H1 (cell line): ENCODE measurements at regions not wholly inside any gene's neighbourhood (a gene's known extent, or its start where the extent isn't known, plus 50 kb on each side); places are given as distances from the start of the nearest gene placed in this dataset.

ENCODE experiments used
- CTCF ChIA-PET: fragments of 300-600 bp; sonication (Branson Sonifier 250); formaldehyde crosslinking; loops from one replicate; lab custom pipeline; 2021; ENCODE audit not compliant: partially characterized antibody; lab: Charles Lee
- POLR2A ChIA-PET: fragments of 300-600 bp; sonication (Branson Sonifier 250); formaldehyde crosslinking; loops from one replicate; lab custom pipeline; 2021; ENCODE audit warnings: inconsistent platforms; ENCODE audit not compliant: partially characterized antibody; lab: Charles Lee
- DNase-seq, 2 experiments: peaks; one replicate each; pipeline versions ENCODE4 v3.0.0 to v3.0.0-alpha.2; 2010 to 2022; ENCODE audit warnings: low spot score in 2 of 2, low read depth in 1 of 2, mixed read lengths in 1 of 2
- FAIRE-seq: peaks from 2 replicates; lab custom pipeline; 2011; peaks lifted over from hg19 to GRCh38; lab: Jason Lieb, UNC
- H2AFZ ChIP-seq: 2 replicates; pipeline ENCODE4 v1.8.1; 2012; ENCODE audit warnings: low read length, inconsistent platforms
- H2AK5ac ChIP-seq: 2 replicates; pipeline ENCODE4 v1.6.1; 2013; ENCODE audit warnings: low read depth, low read length
- H2BK120ac ChIP-seq: replicated peaks from 2 replicates; pipeline ENCODE3; 2013; ENCODE audit warnings: low read depth, low read length, inconsistent platforms
- H2BK12ac ChIP-seq: 2 replicates; pipeline ENCODE4 v1.6.1; 2013; ENCODE audit warnings: low read depth, low read length
- H2BK15ac ChIP-seq: 2 replicates; pipeline ENCODE4 v1.6.1; 2013; ENCODE audit warnings: low read length
- H2BK20ac ChIP-seq: 2 replicates; pipeline ENCODE4 v1.6.1; 2013; ENCODE audit warnings: low read length
- H2BK5ac ChIP-seq: 2 replicates; pipeline ENCODE4 v1.6.1; 2013; ENCODE audit warnings: low read depth, low read length
- H3K14ac ChIP-seq: 2 replicates; pipeline ENCODE4 v1.6.1; 2013; ENCODE audit warnings: inconsistent platforms; ENCODE audit not compliant: insufficient read length
- H3K18ac ChIP-seq: 2 replicates; pipeline ENCODE4 v1.6.1; 2013; ENCODE audit warnings: low read length; ENCODE audit errors: extremely low read depth
- H3K23ac ChIP-seq: 2 replicates; pipeline ENCODE4 v1.6.1; 2013; ENCODE audit warnings: inconsistent platforms; ENCODE audit not compliant: insufficient read length
- H3K23me2 ChIP-seq: 2 replicates; pipeline ENCODE4 v1.6.1; 2013; ENCODE audit warnings: low read depth, low read length
- H3K27ac ChIP-seq: 2 replicates; pipeline ENCODE4 v1.6.1; 2011; ENCODE audit warnings: low read depth, low read length, inconsistent platforms
- H3K27me3 ChIP-seq, 4 experiments: replicated peaks in 1 of 4; 1 replicate in 1 of 4; 2 replicates in 3 of 4; pipeline versions ENCODE4 v1.6.1 to v1.8.1; 2011 to 2013; ENCODE audit warnings: low read length in 3 of 4, mild to moderate bottlenecking in 3 of 4, inconsistent platforms in 2 of 4, mixed read lengths in 2 of 4, moderate library complexity in 1 of 4; ENCODE audit not compliant: control insufficient read depth in 3 of 4, insufficient read depth in 3 of 4; ENCODE audit errors: extremely low read depth in 1 of 4
- H3K36me3 ChIP-seq, 4 experiments: 2 replicates each; pipeline versions ENCODE4 v1.6.1 to v1.8.1; 2011 to 2013; ENCODE audit warnings: mild to moderate bottlenecking in 4 of 4, low read length in 3 of 4, moderate library complexity in 2 of 4, control low read depth in 1 of 4, inconsistent platforms in 1 of 4; ENCODE audit not compliant: insufficient read depth in 4 of 4, control insufficient read depth in 2 of 4
- H3K4ac ChIP-seq: replicated peaks from 2 replicates; pipeline ENCODE3; 2013; ENCODE audit warnings: low read length, low read depth, mixed read lengths, inconsistent platforms; ENCODE audit not compliant: insufficient read length
- H3K4me1 ChIP-seq, 4 experiments: replicated peaks in 1 of 4; 1 replicate in 1 of 4; 2 replicates in 3 of 4; pipeline versions ENCODE4 v1.6.1 to v1.8.1; 2011 to 2013; ENCODE audit warnings: low read length in 3 of 4, inconsistent platforms in 2 of 4, mixed read lengths in 1 of 4; ENCODE audit not compliant: insufficient read depth in 4 of 4, control insufficient read depth in 3 of 4
- H3K4me2 ChIP-seq, 2 experiments: 2 replicates each; pipeline versions ENCODE4 v1.6.1 to v1.8.1; 2011 to 2013; ENCODE audit warnings: low read depth in 2 of 2, low read length in 2 of 2, control low read depth in 1 of 2, inconsistent platforms in 1 of 2, mild to moderate bottlenecking in 1 of 2; ENCODE audit not compliant: insufficient read depth in 1 of 2
- H3K4me3 ChIP-seq, 4 experiments: fragments of 200-600, 300-600 bp in 1 of 4; sonication (generic), shearing (Covaris generic), sonication (Bioruptor Twin) in 1 of 4; 2 replicates each; pipeline versions ENCODE4 v1.5.1 to v1.8.1; 2011 to 2016; ENCODE audit warnings: low read length in 4 of 4, low read depth in 3 of 4, control low read depth in 2 of 4, inconsistent platforms in 2 of 4, mild to moderate bottlenecking in 2 of 4, mixed read lengths in 1 of 4, moderate library complexity in 1 of 4; ENCODE audit not compliant: insufficient read depth in 2 of 4; ENCODE audit errors: extremely low read depth in 1 of 4
- H3K56ac ChIP-seq: replicated peaks from 2 replicates; pipeline ENCODE3; 2013; ENCODE audit warnings: low read depth, mild to moderate bottlenecking, mixed read lengths, low read length, inconsistent platforms; ENCODE audit not compliant: insufficient read length
- H3K79me1 ChIP-seq: 2 replicates; pipeline ENCODE4 v1.6.1; 2013; ENCODE audit warnings: low read depth, low read length, control low read depth
- H3K79me2 ChIP-seq, 2 experiments: 2 replicates each; pipeline versions ENCODE4 v1.6.1 to v1.8.1; 2012 to 2013; ENCODE audit warnings: low read length in 2 of 2, mild to moderate bottlenecking in 2 of 2, inconsistent platforms in 1 of 2; ENCODE audit not compliant: insufficient read depth in 2 of 2, control insufficient read depth in 1 of 2
- H3K9ac ChIP-seq, 4 experiments: replicated peaks in 1 of 4; 1 replicate in 1 of 4; 2 replicates in 3 of 4; pipeline versions ENCODE4 v1.6.1 to v1.8.1; 2011 to 2013; ENCODE audit warnings: low read depth in 3 of 4, low read length in 3 of 4, control low read depth in 2 of 4, mild to moderate bottlenecking in 2 of 4, moderate library complexity in 2 of 4, inconsistent platforms in 1 of 4; ENCODE audit errors: extremely low read depth in 1 of 4
- H3K9me3 ChIP-seq, 2 experiments: 2 replicates each; pipeline versions ENCODE4 v1.6.1 to v1.8.1; 2012 to 2013; ENCODE audit warnings: mild to moderate bottlenecking in 2 of 2, moderate library complexity in 2 of 2, control low read depth in 1 of 2, inconsistent platforms in 1 of 2, low read depth in 1 of 2, low read length in 1 of 2, mixed read lengths in 1 of 2; ENCODE audit not compliant: insufficient read depth in 2 of 2
- H4K20me1 ChIP-seq, 2 experiments: replicated peaks in 1 of 2; 2 replicates each; pipeline versions ENCODE3 to v1.8.1; 2011 to 2013; ENCODE audit warnings: inconsistent platforms in 2 of 2, low read length in 2 of 2, mild to moderate bottlenecking in 1 of 2; ENCODE audit not compliant: insufficient read depth in 2 of 2, control insufficient read depth in 1 of 2
- H4K5ac ChIP-seq: 2 replicates; pipeline ENCODE4 v1.6.1; 2013; ENCODE audit warnings: low read length, low read depth, mixed read lengths, inconsistent platforms; ENCODE audit not compliant: insufficient read length
- H4K8ac ChIP-seq: 2 replicates; pipeline ENCODE4 v1.8.0; 2013; ENCODE audit warnings: mild to moderate bottlenecking, moderate library complexity, low read length, inconsistent platforms; ENCODE audit not compliant: insufficient read depth; ENCODE audit errors: extremely low read depth
- H4K91ac ChIP-seq: replicated peaks from 2 replicates; pipeline ENCODE3; 2013; ENCODE audit warnings: low read length, mixed read lengths, inconsistent platforms; ENCODE audit not compliant: insufficient read length
- EZH2 ChIP-seq: fragments of 200-600 bp; sonication (generic); IDR thresholded peaks from 2 replicates; pipeline ENCODE4 v1.7.1; 2012; ENCODE audit warnings: low read depth, mild to moderate bottlenecking, moderate library complexity, low read length, inconsistent platforms; ENCODE audit not compliant: severe bottlenecking
- GABPA ChIP-seq: IDR thresholded peaks from 2 replicates; pipeline ENCODE4 v1.6.1; 2011; ENCODE audit warnings: mild to moderate bottlenecking, low read length, moderate library complexity, borderline replicate concordance; ENCODE audit not compliant: insufficient read depth
- SIX5 ChIP-seq: IDR thresholded peaks from 2 replicates; pipeline ENCODE4 v1.6.1; 2011; ENCODE audit warnings: mild to moderate bottlenecking, low read depth, low read length

DNA sequence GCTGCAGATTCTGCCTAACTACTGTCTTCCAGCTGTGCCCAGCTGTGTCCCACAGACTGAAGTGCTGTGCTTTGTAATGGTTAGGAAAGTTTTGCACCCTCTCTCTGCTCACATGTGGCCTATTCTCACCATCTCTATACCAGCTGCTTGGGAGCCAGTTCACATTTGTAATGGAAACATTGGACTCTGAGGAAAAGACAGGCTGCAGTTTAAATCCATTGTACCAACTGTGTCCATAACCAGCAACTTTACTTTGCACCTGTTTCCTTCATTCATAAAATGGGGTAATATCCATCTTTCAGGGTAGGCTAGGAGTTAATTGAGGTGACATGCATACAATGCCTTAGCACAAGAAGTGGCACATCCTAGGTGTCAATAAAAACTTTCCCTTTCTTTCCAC lies 344.0 kb downstream of the TNS1 start:
- Histone ChIP-seq H3K36me3 (no peaks in the 10 kb centered on the region), H3K79me2 (no peaks in the 10 kb centered on the region), H3K14ac (no peak overlapping the region), H2BK5ac (no peak overlapping the region), H3K18ac (no peak overlapping the region), H3K4me2 (no peak overlapping the region), H4K91ac (no peak overlapping the region), H3K23me2 (no peaks in the 10 kb centered on the region), H2BK15ac (no peak overlapping the region), H4K8ac (no peak overlapping the region), H3K4ac (no peak overlapping the region), H2BK20ac (no peak overlapping the region), H3K9ac (no peak overlapping the region), H3K79me1 (no peaks in the 10 kb centered on the region), H4K20me1 (no peaks in the 10 kb centered on the region), H3K27me3 (no peaks in the 10 kb centered on the region), H3K56ac (no peak overlapping the region), H2AK5ac (no peak overlapping the region), H3K4me1 (no peaks in the 10 kb centered on the region), H4K5ac (no peak overlapping the region), H2BK12ac (no peak overlapping the region), H3K4me3 (no peak overlapping the region), H3K9me3 (no peaks in the 10 kb centered on the region), H2AFZ (no peak overlapping the region), H2BK120ac (no peak overlapping the region), H3K27ac (no peak overlapping the region), H3K23ac (no peak overlapping the region)
- CTCF ChIA-PET = no interaction called here
- FAIRE-seq = no peak
- POLR2A ChIA-PET = no interaction called here
- DNase-seq = no peak
- TF ChIP-seq SIX5 (no peak), GABPA (no peak), EZH2 (no peak)
